HL-60 (cell line): ENCODE measurements at regions not wholly inside any gene's neighbourhood (a gene's known extent, or its start where the extent isn't known, plus 50 kb on each side); places are given as distances from the start of the nearest gene placed in this dataset.

Experiments
- DNase-seq, 2 experiments: peaks; one replicate each; pipeline ENCODE4 v3.0.0-alpha.2; 2010 to 2020; ENCODE audit warnings: low read depth in 1 of 2, low spot score in 1 of 2
- H3K27ac ChIP-seq: fragments of 250-450 bp; sonication (Bioruptor Pico); replicated peaks from 2 replicates; pipeline ENCODE4 v1.5.1; 2020; ENCODE audit warnings: mild to moderate bottlenecking, moderate library complexity
- H3K27me3 ChIP-seq: fragments of 250-450 bp; sonication (Bioruptor Pico); 2 replicates; pipeline ENCODE4 v1.5.1; 2021; ENCODE audit warnings: mild to moderate bottlenecking, moderate library complexity; ENCODE audit not compliant: insufficient read depth, poor library complexity, severe bottlenecking
- H3K4me3 ChIP-seq: replicated peaks from 2 replicates; pipeline ENCODE4 v1.5.1; 2011; ENCODE audit warnings: mild to moderate bottlenecking, control low read depth, low read length; ENCODE audit not compliant: insufficient read depth
- GABPA ChIP-seq: IDR thresholded peaks from 2 replicates; pipeline ENCODE4 v1.6.1; 2012; ENCODE audit warnings: low read depth
- POLR2AphosphoS5 ChIP-seq: IDR thresholded peaks from 2 replicates; pipeline ENCODE4 v1.6.1; 2012; ENCODE audit warnings: low read depth
- SPI1 ChIP-seq: IDR thresholded peaks from 2 replicates; pipeline ENCODE4 v1.6.1; 2012; ENCODE audit warnings: low read depth, mild to moderate bottlenecking, borderline replicate concordance
- TF ChIP-seq, protein P1 (sequence below): IDR thresholded peaks from 2 replicates; pipeline ENCODE4 v1.6.1; 2012; ENCODE audit warnings: low read depth; ENCODE audit not compliant: insufficient replicate concordance
- TF ChIP-seq, protein P2 (sequence below): IDR thresholded peaks from one replicate; pipeline ENCODE4 v1.5.1; 2011; ENCODE audit warnings: low read length, control low read depth, inconsistent platforms; ENCODE audit not compliant: insufficient read depth

DNA sequence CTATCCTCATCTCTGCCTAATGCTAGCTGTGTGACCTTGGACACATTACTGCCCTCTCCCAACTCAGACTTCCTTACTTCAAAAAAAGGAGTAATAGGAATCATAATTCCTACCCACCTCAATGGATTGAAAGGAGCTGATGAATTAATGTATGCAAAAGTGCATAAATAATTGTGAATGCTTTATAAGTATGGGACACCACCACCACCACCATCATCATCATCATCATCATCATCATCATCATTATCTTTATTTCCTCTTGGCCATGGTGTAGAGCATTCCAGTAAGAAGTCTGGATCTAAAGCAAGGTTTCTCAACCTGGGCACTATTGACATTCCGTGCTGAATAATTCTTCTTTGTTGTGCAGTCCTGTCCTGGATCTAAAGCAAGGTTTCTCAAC is 282.5 kb downstream of the MEX3B start:
- no peak overlapping the region for H3K27ac ChIP-seq
- TF ChIP-seq SPI1: no peak
- TF ChIP-seq POLR2AphosphoS5: no peak
- no peak for TF ChIP-seq GABPA
- TF ChIP-seq, protein P1, sequence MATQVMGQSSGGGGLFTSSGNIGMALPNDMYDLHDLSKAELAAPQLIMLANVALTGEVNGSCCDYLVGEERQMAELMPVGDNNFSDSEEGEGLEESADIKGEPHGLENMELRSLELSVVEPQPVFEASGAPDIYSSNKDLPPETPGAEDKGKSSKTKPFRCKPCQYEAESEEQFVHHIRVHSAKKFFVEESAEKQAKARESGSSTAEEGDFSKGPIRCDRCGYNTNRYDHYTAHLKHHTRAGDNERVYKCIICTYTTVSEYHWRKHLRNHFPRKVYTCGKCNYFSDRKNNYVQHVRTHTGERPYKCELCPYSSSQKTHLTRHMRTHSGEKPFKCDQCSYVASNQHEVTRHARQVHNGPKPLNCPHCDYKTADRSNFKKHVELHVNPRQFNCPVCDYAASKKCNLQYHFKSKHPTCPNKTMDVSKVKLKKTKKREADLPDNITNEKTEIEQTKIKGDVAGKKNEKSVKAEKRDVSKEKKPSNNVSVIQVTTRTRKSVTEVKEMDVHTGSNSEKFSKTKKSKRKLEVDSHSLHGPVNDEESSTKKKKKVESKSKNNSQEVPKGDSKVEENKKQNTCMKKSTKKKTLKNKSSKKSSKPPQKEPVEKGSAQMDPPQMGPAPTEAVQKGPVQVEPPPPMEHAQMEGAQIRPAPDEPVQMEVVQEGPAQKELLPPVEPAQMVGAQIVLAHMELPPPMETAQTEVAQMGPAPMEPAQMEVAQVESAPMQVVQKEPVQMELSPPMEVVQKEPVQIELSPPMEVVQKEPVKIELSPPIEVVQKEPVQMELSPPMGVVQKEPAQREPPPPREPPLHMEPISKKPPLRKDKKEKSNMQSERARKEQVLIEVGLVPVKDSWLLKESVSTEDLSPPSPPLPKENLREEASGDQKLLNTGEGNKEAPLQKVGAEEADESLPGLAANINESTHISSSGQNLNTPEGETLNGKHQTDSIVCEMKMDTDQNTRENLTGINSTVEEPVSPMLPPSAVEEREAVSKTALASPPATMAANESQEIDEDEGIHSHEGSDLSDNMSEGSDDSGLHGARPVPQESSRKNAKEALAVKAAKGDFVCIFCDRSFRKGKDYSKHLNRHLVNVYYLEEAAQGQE: no peak
- TF ChIP-seq, protein P2, sequence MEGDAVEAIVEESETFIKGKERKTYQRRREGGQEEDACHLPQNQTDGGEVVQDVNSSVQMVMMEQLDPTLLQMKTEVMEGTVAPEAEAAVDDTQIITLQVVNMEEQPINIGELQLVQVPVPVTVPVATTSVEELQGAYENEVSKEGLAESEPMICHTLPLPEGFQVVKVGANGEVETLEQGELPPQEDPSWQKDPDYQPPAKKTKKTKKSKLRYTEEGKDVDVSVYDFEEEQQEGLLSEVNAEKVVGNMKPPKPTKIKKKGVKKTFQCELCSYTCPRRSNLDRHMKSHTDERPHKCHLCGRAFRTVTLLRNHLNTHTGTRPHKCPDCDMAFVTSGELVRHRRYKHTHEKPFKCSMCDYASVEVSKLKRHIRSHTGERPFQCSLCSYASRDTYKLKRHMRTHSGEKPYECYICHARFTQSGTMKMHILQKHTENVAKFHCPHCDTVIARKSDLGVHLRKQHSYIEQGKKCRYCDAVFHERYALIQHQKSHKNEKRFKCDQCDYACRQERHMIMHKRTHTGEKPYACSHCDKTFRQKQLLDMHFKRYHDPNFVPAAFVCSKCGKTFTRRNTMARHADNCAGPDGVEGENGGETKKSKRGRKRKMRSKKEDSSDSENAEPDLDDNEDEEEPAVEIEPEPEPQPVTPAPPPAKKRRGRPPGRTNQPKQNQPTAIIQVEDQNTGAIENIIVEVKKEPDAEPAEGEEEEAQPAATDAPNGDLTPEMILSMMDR: no peak
- no peak for DNase-seq

DNA sequence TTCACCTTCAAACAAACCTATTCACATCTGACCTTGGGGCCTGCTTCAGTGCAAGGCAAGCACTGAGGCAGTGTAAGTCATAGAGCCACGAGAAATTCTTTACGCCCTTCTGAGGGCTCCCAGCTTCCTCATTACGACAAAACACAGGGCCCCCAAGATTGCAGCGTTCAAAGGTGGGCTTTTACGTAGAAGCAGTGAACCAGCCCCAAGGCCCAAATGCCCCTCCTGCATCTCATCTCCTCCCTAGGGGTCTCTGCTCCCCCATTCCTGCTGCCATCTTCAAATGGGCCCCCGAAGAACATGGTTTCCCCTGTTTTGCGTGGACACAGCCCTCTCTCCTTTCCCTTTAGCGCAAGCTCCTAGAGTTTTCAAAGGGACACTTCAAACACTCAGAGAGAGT is 285.1 kb downstream of the MEX3B start:
- no peak for DNase-seq
- TF ChIP-seq, protein P1: no peak
- TF ChIP-seq, protein P2: no peak
- TF ChIP-seq POLR2AphosphoS5: no peak
- H3K27me3 ChIP-seq: peaks cover 3% of the 10 kb centered on the region

More for the DNA sequence above, 282.5 kb downstream of the MEX3B start:
- no peak overlapping the region for H3K4me3 ChIP-seq
- H3K27me3 ChIP-seq: peaks cover 3% of the 10 kb centered on the region

DNA sequence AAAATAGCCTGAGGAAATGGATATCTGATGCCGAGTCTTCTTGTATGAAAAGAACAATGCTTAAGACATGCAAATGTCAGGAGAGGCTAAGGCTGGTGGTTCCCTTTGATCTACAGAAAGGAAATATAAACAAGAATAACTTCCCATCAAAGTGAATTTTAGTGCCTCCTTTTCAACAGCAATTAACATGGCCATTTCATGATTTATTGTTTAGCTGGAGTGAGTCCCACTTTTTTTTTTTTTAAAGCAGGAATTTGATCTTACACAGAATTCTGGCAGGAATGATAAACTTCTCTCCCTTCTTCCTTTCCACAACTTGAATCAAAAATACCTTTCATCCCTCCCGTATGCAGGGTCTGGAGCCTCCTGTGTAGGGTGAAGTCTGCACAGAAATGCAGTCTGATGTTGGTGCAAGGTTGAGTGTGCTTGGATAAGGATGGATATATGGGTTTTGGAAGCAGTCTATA is 287.0 kb downstream of the MEX3B start:
- DNase-seq: no peak
- Histone ChIP-seq H3K27ac (no peak overlapping the region), H3K4me3 (no peak overlapping the region), H3K27me3 (no peaks in the 10 kb centered on the region)
- TF ChIP-seq GABPA (no peak), POLR2AphosphoS5 (no peak), SPI1 (no peak)
- TF ChIP-seq, protein P1: no peak
- TF ChIP-seq, protein P2: no peak

More for the DNA sequence above, 285.1 kb downstream of the MEX3B start:
- Histone ChIP-seq H3K27ac (no peak overlapping the region), H3K4me3 (no peak overlapping the region)
